ENCODE measurements at regions not wholly inside any gene's neighbourhood (a gene's known extent, or its start where the extent isn't known, plus 50 kb on each side); places are given as distances from the start of the nearest gene placed in this dataset.
"Not testable (repeated sequence)": the region's sequence is repeated elsewhere in the genome, so short reads cannot be mapped to it uniquely, and the experiment has no call there.

GRCh38 chr17:445839-446238 is 93.2 kb upstream of the RPH3AL start, which contains the start of gene RFLNB:
Gene RFLNB (minus strand): TSS chr17:445939.
- not testable (repeated sequence) for H3K27me3 ChIP-seq (ENCODE audit: control insufficient read depth, insufficient read depth, low read length); H3K4me3 ChIP-seq (ENCODE audit: low read depth, low read length); DNase-seq (ENCODE audit: low read depth, low spot score); H3K27ac ChIP-seq (ENCODE audit: low read depth, low read length); H3K9me3 ChIP-seq (ENCODE audit: control insufficient read depth, insufficient read depth, low read length)
- CTCF ChIA-PET = interaction anchor here (1.2 kb wide), 1 partner anchor 255 kb away, joined by 3 read pairs; no protein-coding TSS in a partner anchor
- POLR2A ChIA-PET = interaction anchor here (0.6 kb wide), 1 partner anchor 118 kb away, joined by 6 read pairs; no protein-coding TSS in a partner anchor

DNA sequence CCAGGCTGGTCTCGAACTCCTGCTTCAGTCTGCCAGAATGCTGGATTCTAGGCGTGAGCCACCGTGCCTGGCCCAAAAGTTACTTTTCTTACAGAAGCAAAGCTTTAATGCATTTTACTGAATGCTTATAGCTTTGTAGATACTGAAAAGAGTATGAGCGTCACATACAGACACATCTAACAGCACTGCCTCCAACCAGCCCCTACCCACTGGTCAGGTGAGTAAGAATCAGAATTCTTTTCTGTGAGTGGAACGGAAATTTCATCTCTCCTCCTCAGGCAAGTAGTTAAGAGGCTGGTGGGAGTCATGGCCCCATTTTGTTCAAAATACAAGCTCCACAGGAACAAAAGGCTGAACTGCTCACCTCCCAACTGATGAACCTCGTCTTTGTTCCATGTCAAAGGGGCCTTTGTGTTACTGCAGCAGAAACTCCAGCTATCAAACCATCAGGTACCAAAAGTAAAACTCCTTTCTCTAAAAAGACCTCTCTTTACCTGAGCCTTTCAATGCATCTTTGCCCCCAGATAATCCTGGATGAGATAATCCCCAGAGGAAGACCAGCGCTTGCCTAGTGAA is 92.4 kb upstream of the RPH3AL start:
- DNase-seq (ENCODE audit: low read depth, low spot score) = no peak
- Histone ChIP-seq H3K27ac (ENCODE audit: low read depth, low read length) (no peak overlapping the region), H3K27me3 (ENCODE audit: control insufficient read depth, insufficient read depth, low read length) (no peaks in the 10 kb centered on the region), H3K4me3 (ENCODE audit: low read depth, low read length) (no peak overlapping the region), H3K9me3 (ENCODE audit: control insufficient read depth, insufficient read depth, low read length) (no peaks in the 10 kb centered on the region; the same call in 1 of the 2 replicates)
- CTCF ChIA-PET = interaction anchor here (0.7 kb wide), 1 partner anchor 536 kb away, joined by 4 read pairs; no protein-coding TSS in a partner anchor
- no peak for TF ChIP-seq CTCF (IDR thresholded peaks at IDR 0.05; ENCODE audit: low read depth, low read length)
- POLR2A ChIA-PET = no interaction called here

DNA sequence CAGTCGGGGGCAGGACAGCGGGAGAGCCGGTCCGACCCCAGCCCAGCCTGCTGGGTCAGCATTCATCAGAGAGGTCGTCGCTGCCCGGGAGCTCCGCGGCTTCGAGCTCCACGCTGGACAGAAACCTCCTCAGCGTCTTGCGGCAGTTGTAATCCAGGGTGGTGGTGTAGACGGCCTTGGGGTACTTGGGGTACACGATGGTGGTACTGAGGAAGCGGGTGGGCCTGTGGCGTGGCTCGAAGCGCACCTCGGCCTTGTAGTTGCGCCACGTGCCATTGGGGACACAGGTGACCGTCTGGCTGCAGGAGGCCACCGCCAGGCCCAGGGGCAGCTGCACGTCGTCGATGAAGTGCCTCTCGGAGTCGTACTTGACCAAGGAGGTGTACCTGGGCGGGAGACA is 90.5 kb upstream of the RPH3AL start:
- TF ChIP-seq CTCF (IDR thresholded peaks at IDR 0.05; ENCODE audit: low read depth, low read length) = no peak
- ChIA-PET POLR2A (no interaction called here), CTCF (interaction anchor here (0.7 kb wide), 1 partner anchor 257 kb away, joined by 3 read pairs; no protein-coding TSS in a partner anchor)
- no peaks in the 10 kb centered on the region for H3K27me3 ChIP-seq (ENCODE audit: control insufficient read depth, insufficient read depth, low read length)
- H3K9me3 ChIP-seq (ENCODE audit: control insufficient read depth, insufficient read depth, low read length) = no peaks in the 10 kb centered on the region; the same call in 1 of the 2 replicates
- no peak overlapping the region for H3K4me3 ChIP-seq (ENCODE audit: low read depth, low read length)
- H3K27ac ChIP-seq (ENCODE audit: low read depth, low read length) = no peak overlapping the region
- DNase-seq (ENCODE audit: low read depth, low spot score) = no peak

- Histone ChIP-seq H3K27ac (ENCODE audit: low read depth, low read length) (no peak overlapping the region), H3K27me3 (ENCODE audit: control insufficient read depth, insufficient read depth, low read length) (no peaks in the 10 kb centered on the region), H3K4me3 (ENCODE audit: low read depth, low read length) (no peak overlapping the region), H3K9me3 (ENCODE audit: control insufficient read depth, insufficient read depth, low read length) (peaks cover 4% of the 10 kb centered on the region)
- CTCF ChIA-PET = interaction anchor here (1.4 kb wide), 1 partner anchor 29 kb away, joined by 7 read pairs; no protein-coding TSS in a partner anchor
- POLR2A ChIA-PET = no interaction called here
- no peak for TF ChIP-seq CTCF (IDR thresholded peaks at IDR 0.05; ENCODE audit: low read depth, low read length)
- DNase-seq (ENCODE audit: low read depth, low spot score) = no peak
These were observed 88.7 kb upstream of the RPH3AL start for GRCh38 chr17:441155-441950.

- no peaks in the 10 kb centered on the region for H3K27me3 ChIP-seq (ENCODE audit: control insufficient read depth, insufficient read depth, low read length)
- no peak overlapping the region for H3K4me3 ChIP-seq (ENCODE audit: low read depth, low read length)
- ChIA-PET POLR2A (no interaction called here), CTCF (interaction anchor here (2.1 kb wide), 1 partner anchor 26 kb away, joined by 9 read pairs; no protein-coding TSS in a partner anchor)
- TF ChIP-seq CTCF (IDR thresholded peaks at IDR 0.05; ENCODE audit: low read depth, low read length) = no peak
- peaks cover 4% of the 10 kb centered on the region for H3K9me3 ChIP-seq (ENCODE audit: control insufficient read depth, insufficient read depth, low read length)
- no peak overlapping the region for H3K27ac ChIP-seq (ENCODE audit: low read depth, low read length)
- DNase-seq (ENCODE audit: low read depth, low spot score) = no peak
These were observed 85.6 kb upstream of the RPH3AL start for GRCh38 chr17:438191-438590.

Data from AG04450 (cell line).